Neural cell (in vitro differentiated cells): ENCODE measurements at regions not wholly inside any gene's neighbourhood (a gene's known extent, or its start where the extent isn't known, plus 50 kb on each side); places are given as distances from the start of the nearest gene placed in this dataset.

Experiments
- CTCF ChIP-seq: fragments of 450-650 bp; IDR thresholded peaks from 2 replicates; pipeline ENCODE4 v1.5.1; 2014; ENCODE audit warnings: antibody characterized with exemption, mild to moderate bottlenecking, moderate library complexity; ENCODE audit not compliant: poor library complexity, severe bottlenecking
- EP300 ChIP-seq: fragments of 450-650 bp; conservative IDR thresholded peaks from 2 replicates; pipeline ENCODE4 v1.6.1; 2014; ENCODE audit warnings: antibody characterized with exemption, mild to moderate bottlenecking, moderate library complexity; ENCODE audit not compliant: poor library complexity, severe bottlenecking
- EZH2 ChIP-seq: fragments of 200-600, 300-800 bp; shearing (Covaris generic), sonication (generic); IDR thresholded peaks from 2 replicates; pipeline ENCODE4 v1.6.1; 2014; ENCODE audit warnings: antibody characterized with exemption, low read length, borderline replicate concordance, mild to moderate bottlenecking; ENCODE audit not compliant: insufficient read depth, poor library complexity, severe bottlenecking
- POLR2AphosphoS5 ChIP-seq: IDR thresholded peaks from 2 replicates; pipeline ENCODE4 v1.6.1; 2012
- SMC3 ChIP-seq: fragments of 450-650 bp; conservative IDR thresholded peaks from 2 replicates; pipeline ENCODE4 v1.6.1; 2014; ENCODE audit warnings: antibody characterized with exemption, mild to moderate bottlenecking, moderate library complexity; ENCODE audit not compliant: poor library complexity
- TAF1 ChIP-seq: IDR thresholded peaks from 2 replicates; pipeline ENCODE4 v1.6.1; 2012; ENCODE audit warnings: low read depth

- TF ChIP-seq CTCF (no peak), EP300 (no peak), POLR2AphosphoS5 (no peak), TAF1 (no peak), SMC3 (no peak), EZH2 (no peak)
Observed at GRCh38 chr1:71242239-71242638, 161.4 kb upstream of the ZRANB2 start.
